NCI-H1092 (cell line): ENCODE measurements at regions not wholly inside any gene's neighbourhood (a gene's known extent, or its start where the extent isn't known, plus 50 kb on each side); places are given as distances from the start of the nearest gene placed in this dataset.
A peak's percentile ranks its signal among the peaks of the same experiment; 100 is the strongest.
"Not testable (repeated sequence)": the region's sequence is repeated elsewhere in the genome, so short reads cannot be mapped to it uniquely, and the experiment has no call there.

Experiments used
- DNase-seq: peaks from one replicate; lab custom pipeline; 2025; lab: John Stamatoyannopoulos, UW

DNA sequence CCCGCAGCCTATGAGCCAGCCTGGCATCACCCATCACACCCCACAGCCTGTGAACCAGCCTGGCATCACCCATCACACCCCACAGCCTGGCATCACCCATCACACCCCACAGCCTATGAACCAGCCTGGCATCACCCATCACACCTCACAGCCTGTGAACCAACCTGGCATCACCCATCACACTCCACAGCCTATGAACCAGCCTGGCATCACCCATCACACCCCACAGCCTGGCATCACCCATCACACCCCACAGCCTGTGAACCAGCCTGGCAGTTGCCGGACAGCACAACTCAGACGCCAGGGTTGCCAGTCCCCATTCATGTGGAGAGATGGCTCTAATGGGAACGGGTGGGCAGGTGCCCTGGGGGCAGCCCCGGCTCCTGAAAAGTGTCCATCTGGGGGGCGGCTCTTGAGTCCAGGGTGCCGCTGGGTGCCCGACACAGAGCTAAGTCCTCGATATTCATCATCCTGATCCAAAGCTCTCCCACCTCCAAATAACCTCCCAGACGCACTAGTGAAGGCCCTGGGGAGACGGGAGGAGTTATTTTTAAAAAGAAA, 116.9 kb upstream of the AFDN start:
- DNase-seq, result not testable (repeated sequence)

GRCh38 chr6:167710363-167710920, 116.3 kb upstream of the AFDN start:
- DNase-seq, result no peak

DNA sequence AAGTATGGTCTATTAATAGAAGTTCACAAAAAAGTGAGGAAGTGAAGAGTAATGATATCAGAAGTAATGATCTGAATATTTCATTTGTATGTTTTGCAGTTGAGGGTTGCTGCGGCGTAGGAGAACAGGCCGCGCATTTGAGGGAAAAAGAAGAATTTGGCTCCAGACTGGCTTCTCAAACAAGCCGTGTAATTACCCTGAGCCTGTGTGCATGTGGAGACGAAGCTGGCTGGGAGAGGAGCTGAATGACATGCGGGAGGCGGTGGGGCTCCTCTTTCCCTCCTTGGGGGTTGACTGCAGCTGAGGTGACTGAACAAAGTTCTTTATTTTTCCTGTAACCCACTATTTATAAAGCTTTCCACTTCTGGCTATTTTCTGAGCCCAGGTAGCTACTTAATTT, 115.5 kb upstream of the AFDN start:
- DNase-seq, result no peak

GRCh38 chr6:167711768-167712730, 114.7 kb upstream of the AFDN start:
- DNase-seq, result no peak

DNA sequence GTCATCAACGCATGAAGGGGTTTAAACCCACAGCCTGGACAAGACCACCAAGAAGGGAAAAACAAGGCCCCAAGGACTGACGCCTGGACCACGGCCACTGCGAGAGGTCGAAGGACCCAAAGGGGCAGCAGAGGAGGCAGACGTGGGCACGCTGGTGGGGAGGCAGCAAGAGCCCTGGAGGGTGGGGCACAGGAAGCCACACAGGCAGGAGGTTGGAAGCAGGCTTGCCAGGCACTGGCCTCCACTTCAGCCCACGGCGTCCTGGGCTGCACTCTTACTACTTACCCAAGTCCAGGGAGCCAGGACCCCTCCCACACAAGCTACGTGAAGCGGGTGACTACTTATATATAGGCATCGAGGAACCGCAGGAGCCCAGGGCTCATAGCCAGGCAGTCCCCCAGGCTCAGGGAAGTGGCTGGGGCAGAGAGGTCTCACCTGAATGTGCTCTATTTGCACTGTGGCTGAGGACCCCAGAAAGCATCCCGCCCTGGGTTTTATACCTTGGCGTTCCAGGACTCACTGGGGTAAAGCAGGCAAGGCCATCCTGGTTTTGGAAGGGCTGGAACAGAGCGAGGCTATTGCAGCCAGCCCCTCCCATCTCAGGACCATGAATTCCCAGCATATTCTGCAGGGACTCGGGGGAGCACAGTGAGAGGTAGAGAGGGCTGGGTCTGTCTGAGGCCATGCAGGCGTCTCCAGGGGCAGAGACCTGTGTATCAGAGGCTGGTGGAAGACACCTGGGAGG, 113.8 kb upstream of the AFDN start:
- no peak for DNase-seq

DNA sequence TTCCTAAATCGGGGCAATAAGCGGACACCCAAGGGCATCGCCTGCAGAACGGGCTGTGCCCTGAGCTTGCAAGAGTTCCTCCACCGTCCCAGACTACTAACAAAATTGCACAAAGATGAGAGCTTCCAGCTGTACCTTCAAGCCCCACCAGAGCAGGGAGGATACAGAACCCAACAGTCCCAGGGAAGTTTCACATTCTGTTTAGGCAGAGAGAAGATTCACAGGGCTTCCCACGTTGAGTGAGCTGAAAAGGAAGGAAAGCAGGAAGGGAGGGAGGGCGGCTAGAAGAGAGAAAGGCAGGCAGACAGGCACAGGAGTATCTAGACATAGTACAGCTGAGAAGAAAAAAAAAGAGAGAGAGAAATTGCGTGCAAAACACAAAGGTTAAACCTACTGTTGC, 112.6 kb upstream of the AFDN start:
- DNase-seq, result no peak

DNA sequence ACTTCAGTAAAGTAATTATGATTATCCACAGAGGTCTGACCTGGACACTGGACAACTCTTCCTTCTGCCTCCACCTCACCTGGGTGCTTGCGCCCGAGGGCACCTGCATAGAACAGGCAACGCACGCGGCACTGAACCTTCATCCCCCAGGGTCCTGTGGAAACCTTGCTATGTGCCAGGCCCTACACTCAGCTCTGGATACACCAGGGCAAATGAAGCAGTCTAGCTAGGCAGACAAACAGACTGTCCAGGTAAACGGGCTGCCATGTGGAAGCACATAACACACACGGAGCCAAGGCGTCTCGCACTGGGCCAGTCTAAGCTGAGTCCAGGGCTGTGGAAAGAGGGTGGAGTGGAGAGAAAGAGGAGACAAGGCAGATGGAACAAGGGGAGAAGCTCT, 109.3 kb upstream of the AFDN start:
- DNase-seq, result no peak

GRCh38 chr6:167717867-167718266, 108.8 kb upstream of the AFDN start:
- DNase-seq, result no peak

DNA sequence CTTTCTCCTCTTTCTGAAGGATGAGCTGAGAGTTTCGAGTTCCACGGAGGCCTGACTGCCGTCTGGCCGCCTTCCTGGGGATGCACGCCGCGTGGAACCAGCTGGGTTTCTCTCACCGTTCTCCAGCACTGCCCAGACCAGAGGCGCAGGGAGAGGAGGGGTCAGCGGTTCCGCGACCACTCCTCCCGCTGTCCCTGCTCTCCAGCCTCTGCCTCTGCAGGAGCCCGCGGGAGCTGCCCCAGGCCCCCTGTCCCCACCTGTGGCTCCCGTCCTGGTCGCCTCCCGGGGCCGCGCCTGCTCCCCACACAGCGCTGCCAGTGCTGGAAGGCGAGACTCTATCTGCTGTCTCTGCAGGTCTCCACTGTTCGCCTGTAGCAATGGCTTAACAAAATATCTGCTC, 106.8 kb upstream of the AFDN start:
- DNase-seq, result no peak

DNA sequence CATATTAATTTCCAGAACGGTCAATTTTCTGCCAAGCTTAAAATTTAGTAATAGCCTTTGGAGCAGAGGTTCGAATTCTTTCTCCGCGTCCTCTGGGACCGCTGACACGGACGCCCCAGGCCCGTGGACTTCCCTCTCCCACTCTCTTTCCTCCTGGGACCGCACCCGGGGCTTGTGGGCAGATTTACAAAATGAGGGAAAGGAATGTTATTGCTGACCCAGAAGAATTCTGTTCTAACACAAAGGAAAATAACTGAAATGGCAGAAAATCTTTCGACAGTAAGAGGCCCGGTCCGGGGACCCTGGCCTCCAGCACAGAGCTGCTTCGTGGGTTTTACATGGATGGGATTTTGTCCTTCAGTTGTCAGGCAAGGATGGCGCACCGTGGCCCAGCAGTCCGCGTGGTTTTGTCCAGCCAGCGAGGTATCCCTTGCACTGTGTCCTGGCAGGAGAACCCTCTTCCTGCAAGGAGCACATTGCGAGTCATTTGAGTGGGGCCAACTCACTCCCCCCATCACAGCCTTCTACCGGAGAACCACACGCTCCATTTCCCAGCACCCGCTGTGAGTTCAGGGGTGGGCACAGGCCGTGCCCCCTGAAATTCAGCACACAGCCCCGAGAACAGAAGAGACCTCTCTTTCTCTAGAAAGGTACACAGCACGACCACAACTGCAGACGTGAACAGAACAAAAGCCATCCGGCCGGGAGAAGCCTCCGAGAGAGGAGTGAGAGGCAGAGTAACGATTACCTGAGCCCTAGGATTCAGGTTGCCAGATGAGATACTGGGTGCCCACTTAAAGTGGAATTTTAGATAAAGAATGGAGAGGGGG, 106.0 kb upstream of the AFDN start:
- DNase-seq, result no peak

DNA sequence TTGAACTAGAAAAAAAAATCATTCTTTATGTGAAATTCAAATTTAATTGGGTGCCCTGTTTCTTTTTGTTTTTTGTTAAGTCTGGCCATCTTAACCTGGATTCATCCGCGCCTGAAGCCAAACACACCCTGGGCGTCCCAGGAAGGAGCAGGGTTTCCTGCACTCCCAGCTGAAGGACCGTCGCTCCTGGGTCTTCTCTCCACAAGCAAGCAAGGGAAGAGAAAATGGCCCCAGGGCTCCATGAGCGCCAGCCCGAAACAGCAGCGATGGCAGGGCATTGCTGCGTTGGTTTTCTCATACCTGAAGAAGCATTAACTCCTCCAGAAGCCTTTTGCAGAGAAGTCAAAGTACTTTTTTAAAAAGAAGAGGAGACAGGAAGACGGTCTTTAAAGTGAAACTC, 105.4 kb upstream of the AFDN start:
- no peak for DNase-seq

GRCh38 chr6:167722634-167723309, 103.9 kb upstream of the AFDN start:
- no peak for DNase-seq

- DNase-seq, result no peak
These were observed 100.6 kb upstream of the AFDN start for GRCh38 chr6:167726043-167726621.

GRCh38 chr6:167730441-167730840, 96.3 kb upstream of the AFDN start:
- DNase-seq, result no peak

DNA sequence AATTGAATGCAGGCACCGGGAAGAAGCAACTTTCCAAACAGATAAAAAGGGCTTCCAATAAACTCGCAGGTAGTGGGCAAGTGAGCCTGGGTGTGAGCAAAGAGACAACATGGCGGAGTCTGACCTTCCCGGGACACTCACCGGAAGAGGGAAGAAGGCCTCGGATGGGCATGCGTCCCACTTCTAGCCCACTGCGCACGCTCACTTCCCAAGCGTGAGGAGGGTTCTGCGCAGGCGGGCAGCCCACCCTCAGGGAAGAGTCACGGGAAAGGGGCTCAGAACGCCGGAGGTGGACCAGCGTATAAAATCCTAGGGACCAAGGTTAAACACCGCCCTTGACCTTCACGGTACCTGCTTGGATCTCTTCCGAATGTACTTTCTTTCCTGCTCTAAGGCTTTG, 95.5 kb upstream of the AFDN start:
- DNase-seq, result no peak

DNA sequence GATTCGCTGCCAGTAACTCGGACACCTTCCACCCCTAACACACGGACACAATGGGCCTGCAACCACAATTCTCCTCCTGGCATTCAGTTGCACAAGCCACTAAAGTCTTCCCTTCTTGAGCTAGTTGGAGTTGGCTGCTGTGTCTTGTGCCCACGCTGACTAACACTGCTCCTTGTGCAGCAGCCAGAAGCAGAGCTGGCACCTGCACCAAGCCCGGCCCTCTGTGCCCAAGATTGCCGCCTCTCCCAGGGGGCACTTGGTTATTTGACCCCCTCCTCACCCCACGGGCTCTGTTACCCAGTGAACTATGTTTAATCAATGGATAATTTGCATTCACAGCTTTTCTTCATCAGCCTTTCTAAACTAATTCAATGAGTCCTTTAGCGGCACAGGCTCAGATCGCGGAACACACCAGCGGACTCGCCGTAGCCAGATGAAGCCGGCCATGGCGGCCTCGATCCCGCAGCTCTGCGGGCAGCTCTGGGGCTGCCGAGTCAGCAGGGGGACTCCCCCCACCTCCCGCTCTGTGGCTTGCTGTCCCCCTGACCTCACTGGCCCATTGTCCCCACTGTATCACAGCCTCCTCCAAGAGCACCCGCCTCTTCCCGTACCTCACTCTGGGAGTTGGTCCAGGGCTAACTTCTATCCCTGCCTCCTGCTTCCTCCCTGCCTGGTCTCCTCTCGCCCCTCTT, 94.8 kb upstream of the AFDN start:
- no peak for DNase-seq

DNA sequence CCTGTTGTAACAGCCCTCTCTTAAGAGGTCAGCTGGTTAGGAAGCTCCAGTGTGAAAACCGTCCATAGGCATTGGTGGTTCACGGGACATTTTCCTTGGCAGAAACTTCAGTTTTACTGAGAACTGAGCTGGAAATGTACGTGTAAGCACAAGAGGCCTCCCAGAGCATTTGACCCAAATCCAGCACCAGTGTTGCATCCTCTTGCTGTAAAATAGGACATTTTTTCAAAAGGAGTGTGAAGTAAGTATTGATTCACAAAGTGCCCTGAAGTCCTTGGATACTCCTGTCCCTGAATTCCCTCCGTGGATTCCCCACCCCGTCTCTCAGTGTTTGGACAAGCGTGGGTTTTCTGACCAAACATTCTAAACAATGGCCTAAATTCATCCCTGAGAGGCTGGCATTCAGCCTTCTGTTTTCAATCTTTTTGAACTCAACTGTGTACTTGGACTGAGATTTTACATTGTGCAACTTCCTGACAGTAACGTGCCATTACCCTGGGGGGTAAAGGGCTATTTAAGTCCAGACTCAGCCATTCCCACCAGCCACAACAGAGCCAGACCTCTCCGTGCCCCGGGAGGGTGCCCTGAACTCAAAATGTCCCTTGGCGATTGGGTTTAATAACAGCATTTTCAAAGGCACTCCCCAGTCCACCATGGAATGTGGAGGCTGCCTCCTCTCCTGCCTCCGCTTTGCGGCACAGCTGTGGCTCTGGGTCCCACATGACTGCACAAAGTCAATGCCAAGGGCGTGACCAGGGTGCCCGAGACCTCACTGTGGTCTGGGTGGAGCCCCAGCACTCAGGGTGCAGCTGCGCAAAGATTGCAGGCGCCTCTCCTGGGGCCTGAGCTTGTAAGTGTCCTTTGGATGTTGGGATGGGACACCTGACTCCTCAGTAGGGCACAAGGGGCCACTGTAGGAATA, 92.7 kb upstream of the AFDN start:
- peak; percentile 67 for DNase-seq

DNA sequence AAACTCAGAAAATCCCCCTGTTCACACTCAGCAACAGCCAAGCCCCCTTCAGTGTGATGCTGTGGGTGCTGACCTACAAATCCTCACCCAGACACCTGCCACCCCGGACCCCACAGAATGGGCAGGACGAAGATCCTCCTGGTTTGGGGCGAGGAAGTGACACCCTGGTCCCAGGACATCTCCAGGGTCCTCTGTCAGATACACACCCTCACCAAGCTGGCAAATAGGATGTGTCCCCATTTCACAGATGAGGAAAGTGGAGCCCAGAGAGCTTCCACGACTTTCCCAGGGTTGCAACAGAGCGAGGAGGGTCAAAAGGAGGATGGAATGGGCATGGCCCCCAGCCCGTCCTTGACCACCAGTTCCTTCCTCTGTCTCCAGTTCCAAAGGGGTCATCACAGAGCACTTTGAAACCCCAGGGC, 92.0 kb upstream of the AFDN start:
- no peak for DNase-seq
